HTR-8/SVneo (cell line): ENCODE measurements at regions not wholly inside any gene's neighbourhood (a gene's known extent, or its start where the extent isn't known, plus 50 kb on each side); places are given as distances from the start of the nearest gene placed in this dataset.
"Not testable (repeated sequence)": the region's sequence is repeated elsewhere in the genome, so short reads cannot be mapped to it uniquely, and the experiment has no call there.

ENCODE experiments used
- DNase-seq: peaks from one replicate; pipeline ENCODE4 v3.0.0; 2011; ENCODE audit warnings: low spot score, mixed read lengths; ENCODE audit not compliant: insufficient read length
- FAIRE-seq: peaks from 2 replicates; lab custom pipeline; 2011; peaks lifted over from hg19 to GRCh38; lab: Jason Lieb, UNC

- FAIRE-seq: no peak
- DNase-seq: no peak
Measured at GRCh38 chr3:166291186-166291955, 454.1 kb upstream of the BCHE start.

GRCh38 chr3:166285001-166285400 lies 447.8 kb upstream of the BCHE start:
- FAIRE-seq (no peak), DNase-seq (no peak)

- no peak for FAIRE-seq
- no peak for DNase-seq
Measured at GRCh38 chr3:166283840-166284239, 446.6 kb upstream of the BCHE start.

GRCh38 chr3:166282931-166283330 lies 445.7 kb upstream of the BCHE start:
- no peak for DNase-seq
- no peak for FAIRE-seq

- no peak for FAIRE-seq
- no peak for DNase-seq
Measured at GRCh38 chr3:166279636-166280035, 442.4 kb upstream of the BCHE start.

GRCh38 chr3:166275024-166275390 lies 437.8 kb upstream of the BCHE start:
- DNase-seq (no peak), FAIRE-seq (no peak)

GRCh38 chr3:166274351-166275023 lies 437.3 kb upstream of the BCHE start:
- FAIRE-seq: no peak
- no peak for DNase-seq

GRCh38 chr3:166270429-166270828 lies 433.2 kb upstream of the BCHE start:
- FAIRE-seq (no peak), DNase-seq (no peak)

- DNase-seq (no peak), FAIRE-seq (no peak)
Measured at GRCh38 chr3:166265153-166265552, 427.9 kb upstream of the BCHE start.

GRCh38 chr3:166263460-166263859 lies 426.2 kb upstream of the BCHE start:
- FAIRE-seq (no peak), DNase-seq (no peak)

- DNase-seq, FAIRE-seq: not testable (repeated sequence)
Measured at GRCh38 chr3:166258293-166258850, 421.1 kb upstream of the BCHE start.

- DNase-seq: no peak
- no peak for FAIRE-seq
Measured at GRCh38 chr3:166257715-166258114, 420.5 kb upstream of the BCHE start.

- no peak for FAIRE-seq
- DNase-seq: no peak
Measured at GRCh38 chr3:166248784-166249183, 411.6 kb upstream of the BCHE start.

- FAIRE-seq (no peak), DNase-seq (no peak)
Measured at GRCh38 chr3:166243511-166243910, 406.3 kb upstream of the BCHE start.

- DNase-seq (no peak), FAIRE-seq (no peak)
Measured at GRCh38 chr3:166223120-166223519, 385.9 kb upstream of the BCHE start.

GRCh38 chr3:166211451-166211850 lies 374.2 kb upstream of the BCHE start:
- DNase-seq: no peak
- no peak for FAIRE-seq

GRCh38 chr3:166209701-166210100 lies 372.5 kb upstream of the BCHE start:
- FAIRE-seq (no peak), DNase-seq (no peak)

- FAIRE-seq: no peak
Measured at GRCh38 chr3:166205158-166205557, 367.9 kb upstream of the BCHE start.

GRCh38 chr3:166201476-166201875 lies 364.3 kb upstream of the BCHE start:
- DNase-seq: no peak
- no peak for FAIRE-seq

More at GRCh38 chr3:166205158-166205557, 367.9 kb upstream of the BCHE start:
- DNase-seq: no peak

GRCh38 chr3:166199491-166199890 lies 362.3 kb upstream of the BCHE start:
- DNase-seq (no peak), FAIRE-seq (no peak)

- DNase-seq (no peak), FAIRE-seq (no peak)
Measured at GRCh38 chr3:166195808-166196207, 358.6 kb upstream of the BCHE start.
